GM18868 (cell line): ENCODE measurements at regions not wholly inside any gene's neighbourhood (a gene's known extent, or its start where the extent isn't known, plus 50 kb on each side); places are given as distances from the start of the nearest gene placed in this dataset.
A peak's percentile ranks its signal among the peaks of the same experiment; 100 is the strongest.
"Not testable (repeated sequence)": the region's sequence is repeated elsewhere in the genome, so short reads cannot be mapped to it uniquely, and the experiment has no call there.

Source experiments
- ATAC-seq: cut with Tn5 transposase; IDR thresholded peaks from one replicate; pipeline ENCODE4 v1.9.1; 2021; ENCODE audit warnings: mild to moderate bottlenecking, moderate library complexity; ENCODE audit not compliant: unreplicated experiment

DNA sequence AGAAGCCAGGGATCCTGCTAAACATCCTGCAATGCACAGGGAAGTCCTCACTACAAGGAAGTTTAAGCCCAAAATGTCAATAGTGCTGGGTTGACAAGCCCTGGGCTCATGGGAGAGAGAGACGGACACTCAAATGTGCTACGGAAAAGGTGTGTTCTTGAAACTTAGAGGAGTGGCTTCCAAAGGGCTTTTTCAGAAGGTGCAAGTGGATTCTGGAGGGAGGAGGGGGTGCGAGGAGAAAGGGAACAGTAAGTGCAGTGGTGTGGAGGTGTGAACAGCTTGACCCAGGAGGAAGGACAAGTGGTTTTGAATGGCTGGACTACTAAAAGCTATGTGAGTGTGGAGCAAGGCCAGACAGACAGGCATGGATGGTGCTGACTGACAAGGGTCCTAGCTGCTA, 50.4 kb upstream of the CECR2 start:
- ATAC-seq: no peak

DNA sequence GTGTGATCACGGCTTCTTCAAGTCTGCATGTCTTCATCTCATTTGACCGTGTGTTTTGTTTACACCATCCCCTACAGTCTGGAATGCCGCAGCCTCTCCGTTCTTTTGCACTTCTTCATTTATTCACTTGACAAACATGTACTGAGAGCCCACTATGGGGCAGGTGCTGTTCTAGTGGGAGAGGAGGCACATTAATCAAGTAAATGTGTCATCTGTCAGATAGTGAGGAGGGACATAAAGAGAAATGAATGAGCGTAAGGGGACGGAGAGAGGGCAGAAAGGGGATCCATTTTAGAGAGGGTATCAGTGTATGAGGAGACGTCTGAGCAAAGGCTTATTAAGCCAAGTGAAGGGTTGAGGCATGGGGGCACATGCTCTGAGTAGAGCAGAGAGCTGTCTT, 54.0 kb upstream of the CECR2 start:
- ATAC-seq: no peak

DNA sequence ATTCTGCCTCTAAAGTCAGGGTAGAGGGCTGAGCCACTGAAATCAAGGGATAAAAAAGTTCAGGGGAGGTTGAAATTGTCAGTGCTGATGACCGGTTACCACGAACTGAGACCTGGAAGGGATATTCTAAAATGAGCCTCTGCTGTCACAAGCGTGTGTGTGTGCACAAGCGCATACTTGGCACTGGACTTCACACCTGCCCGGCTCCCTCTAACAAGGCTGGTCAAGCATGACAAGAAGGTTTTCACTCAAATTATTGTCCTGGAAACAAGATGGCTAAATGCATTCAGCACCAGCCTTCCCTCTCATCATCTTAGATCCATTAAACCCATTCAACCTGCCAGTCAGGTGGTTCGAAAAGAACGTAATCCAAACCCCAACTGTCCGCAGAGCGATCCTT, 54.8 kb upstream of the CECR2 start:
- ATAC-seq: no peak

DNA sequence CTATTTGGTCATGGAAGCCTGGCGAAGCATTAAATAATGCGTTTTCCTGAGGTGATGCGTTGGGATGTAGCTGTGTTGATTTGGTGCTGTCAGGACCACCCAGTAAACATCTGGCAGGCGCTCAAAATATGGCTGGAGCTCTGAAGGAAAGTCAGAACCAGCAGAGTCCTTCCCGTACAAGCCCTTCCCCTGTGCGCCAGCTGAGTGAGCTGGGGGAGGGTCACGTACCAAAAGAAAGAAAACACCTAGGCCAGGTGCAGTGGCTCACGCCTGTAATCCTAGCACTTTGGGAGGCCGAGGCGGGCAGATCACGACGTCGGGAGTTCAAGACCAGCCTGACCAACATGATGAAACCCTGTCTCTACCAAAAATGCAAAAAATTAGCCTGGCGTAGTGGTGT, 55.6 kb upstream of the CECR2 start:
- ATAC-seq: no peak

DNA sequence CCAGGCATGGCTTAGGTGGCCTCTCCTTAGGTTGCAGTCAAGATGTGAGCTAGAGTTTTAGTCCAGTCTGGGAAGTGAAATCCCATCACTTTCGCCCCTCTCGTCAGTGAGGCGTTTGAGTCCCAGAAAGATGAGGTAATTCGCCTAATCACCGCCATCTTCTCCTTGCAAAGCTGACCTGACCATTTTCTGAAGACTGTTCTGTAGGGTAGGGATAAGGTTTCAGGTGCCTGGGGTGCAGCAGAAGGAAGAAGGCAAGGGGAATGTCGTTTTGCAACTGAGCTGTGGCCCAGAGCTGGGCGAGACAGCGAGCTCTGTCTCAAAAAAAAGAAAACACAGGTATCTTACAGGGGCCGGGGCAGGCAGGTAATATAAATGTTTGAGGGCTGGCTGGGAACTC, 61.7 kb upstream of the CECR2 start:
- ATAC-seq: no peak

DNA sequence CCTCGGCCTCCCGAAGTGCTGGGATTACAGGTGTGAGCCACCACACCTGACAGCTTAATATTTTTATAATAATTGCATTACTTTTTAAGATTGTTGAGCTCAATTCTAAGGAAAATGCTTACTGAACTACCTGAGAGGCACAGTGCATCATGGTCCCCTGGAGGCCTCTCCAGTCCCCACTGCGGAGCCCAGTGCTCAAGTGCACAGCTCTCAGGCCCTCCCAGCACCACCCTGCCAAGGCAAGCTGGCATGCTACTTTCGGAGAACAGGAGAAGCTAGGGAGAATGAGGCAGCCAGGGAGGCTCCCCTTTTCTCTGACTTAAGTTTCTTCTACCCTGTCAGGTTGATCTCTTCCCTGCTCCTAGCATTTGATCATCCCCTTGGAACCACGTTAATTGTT, 64.2 kb upstream of the CECR2 start:
- no peak for ATAC-seq

DNA sequence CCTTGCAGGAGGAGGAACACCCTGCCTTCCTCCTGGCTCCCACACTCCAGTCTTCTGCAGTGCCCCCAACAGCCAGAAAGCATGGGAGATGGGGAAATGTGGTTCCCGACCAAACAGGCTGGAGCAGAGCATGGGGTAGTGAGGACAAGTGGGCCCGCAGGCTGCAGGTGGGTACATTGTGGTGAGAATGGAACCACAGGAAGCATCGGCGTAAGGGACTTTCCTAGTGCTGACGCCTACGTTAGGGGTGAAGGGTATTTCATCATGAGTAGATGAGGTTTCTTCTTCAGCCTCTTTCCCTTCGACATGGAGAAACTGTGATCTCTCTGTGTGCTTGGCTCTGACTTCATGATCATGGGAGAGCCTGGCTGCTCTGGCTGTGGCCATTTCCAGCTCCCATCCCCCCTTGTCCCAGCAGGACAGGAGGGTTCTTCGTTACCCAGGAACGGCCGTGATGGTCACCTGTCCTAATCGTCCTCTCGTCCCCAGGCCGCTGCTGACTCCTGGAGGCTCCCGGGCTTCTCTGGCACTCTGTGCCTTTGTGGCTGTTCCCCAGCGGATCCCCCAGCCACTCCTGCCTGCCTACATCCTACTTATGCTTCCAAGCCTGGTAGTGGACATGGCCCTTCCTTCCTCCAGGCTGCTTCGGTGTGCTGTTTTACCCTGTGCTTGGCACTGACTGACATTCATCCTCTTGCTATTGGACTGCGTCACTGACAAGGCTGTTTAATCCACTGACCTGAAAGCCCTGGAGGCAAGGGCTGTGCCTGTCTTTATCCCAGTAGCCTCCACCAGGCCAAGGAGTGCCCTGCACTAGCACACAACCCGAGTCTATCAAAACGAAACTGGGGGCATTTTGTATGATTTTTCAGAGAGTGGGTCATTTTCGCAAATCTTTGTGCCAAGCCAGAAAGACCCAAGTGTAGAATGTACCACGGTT, 65.2 kb upstream of the CECR2 start:
- peak; percentile 92 for ATAC-seq

DNA sequence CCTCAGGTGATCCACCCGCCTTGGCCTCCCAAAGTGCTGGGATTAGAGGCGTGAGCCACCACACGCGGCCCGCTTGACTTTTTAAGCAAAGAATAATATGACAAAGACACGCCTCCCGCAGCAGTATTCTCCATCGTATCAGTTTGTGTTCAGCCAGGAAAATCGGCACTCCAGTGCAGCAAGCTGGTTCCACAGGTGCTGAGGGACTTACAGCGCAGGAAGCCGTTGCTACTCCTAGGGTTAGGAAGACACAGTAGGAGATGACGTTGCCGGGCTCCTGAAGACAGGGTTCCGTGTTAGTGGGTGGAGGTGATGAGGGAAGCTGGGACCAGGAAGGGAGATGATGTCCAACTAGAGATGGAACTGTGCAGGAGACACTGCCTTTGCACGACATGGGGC, 65.8 kb upstream of the CECR2 start:
- ATAC-seq: no peak

DNA sequence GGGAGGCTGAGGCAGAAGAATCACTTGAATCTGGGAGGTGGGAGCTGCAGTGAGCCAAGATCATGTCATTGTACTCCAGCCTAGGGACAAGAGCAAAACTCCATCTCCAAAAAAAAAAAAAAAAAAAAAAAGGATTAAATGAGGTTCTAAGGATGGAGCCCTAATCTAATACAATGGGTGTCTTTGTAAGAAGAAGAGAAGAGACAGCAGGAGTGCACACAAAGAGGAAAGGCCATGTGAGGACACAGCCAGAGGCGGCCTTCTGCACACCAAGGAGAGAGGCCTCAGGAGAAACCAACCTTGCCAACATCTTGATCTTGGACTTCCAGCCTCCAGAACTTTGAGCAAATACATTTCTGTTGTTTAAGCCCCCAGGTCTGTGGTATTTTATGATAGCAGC, 66.6 kb upstream of the CECR2 start:
- ATAC-seq: no peak

DNA sequence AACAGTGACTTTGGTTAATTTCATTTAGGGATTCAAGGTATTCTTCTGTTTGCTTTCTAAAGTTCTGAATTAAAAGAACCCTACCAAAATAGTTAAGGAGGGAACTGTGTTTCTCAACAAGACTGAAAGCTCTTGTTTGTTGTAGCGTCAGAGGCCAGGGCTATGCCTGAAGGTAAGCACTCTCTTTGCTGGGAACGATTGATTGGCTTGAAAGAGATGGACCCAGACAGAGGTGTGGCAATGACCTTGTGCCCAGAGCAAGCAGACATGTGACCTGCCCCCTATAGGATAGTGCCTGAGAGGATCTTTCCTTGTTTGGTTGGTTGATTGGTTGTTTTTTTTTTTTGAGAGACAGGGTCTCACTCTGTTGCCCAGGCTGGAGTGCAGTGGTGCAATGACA, 68.3 kb upstream of the CECR2 start:
- ATAC-seq: no peak

DNA sequence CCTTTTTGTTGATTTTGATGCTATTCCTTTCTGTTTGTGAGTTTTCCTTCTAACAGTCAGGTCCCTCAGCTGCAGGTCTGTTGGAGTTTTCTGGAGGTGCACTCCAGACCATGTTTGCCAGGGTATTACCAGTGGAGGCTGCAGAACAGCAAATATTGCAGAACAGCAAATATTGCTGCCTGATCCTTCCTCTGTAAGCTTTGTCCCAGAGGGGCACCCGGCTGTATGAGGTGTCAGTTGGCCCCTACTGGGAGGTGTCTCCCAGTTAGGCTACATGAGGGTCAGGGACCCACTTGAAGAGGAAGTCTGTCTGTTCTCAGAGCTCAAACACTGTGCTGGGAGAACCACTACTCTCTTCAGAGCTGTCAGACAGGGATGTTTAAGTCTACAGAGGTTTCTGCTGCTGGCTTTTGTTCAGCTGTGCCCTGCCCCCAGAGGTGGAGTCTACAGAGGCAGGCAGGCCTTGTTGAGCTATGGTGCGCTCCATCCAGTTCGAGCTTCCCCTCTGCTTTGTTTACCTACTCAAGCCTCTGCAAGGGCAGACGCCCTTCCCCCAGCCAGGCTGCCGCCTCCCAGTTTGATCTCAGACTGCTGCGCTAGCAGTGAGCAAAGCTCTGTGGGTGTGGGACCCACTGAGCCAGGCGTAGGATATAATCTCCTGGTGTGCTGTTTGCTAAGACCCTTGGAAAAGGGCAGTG, 70.3 kb upstream of the CECR2 start:
- not testable (repeated sequence) for ATAC-seq

DNA sequence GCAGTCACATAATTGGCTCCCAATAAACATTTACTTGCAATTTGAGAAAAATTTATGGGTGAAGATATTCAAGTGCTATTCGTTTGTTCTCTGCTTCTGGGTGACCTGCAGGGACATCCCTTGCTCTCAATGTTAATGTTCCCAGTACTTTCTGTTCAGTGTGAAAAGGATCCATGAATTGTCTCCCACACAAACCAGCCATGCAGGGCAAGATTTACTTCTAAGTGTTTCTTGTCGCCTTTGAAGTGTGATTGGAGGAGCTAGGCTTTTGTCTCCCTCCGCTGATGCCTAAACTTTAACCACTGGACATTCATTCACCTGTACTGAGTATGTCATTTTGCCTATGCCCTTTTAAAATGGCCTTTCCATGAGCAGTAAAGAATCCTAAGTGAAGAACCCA, 66.4 kb upstream of the ADA2 start:
- no peak for ATAC-seq

DNA sequence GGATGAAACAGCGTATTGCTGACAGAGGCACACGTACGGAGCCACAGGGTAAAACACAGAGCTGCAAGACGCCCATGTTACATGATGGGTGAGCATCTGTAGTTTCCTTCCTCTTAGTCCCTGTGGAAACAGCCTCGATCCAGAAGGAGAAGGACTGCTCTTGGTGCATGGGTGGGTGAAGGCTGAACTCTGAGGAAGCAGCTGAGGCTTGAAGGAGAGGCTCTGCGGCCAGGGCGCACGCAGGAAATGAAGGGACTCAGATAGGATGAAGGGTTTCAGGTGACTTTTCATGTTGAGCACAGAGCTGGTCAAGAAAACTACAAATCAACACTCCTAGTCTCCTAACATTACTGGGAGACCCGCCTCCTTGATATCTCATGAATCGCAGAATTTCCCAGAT, 65.7 kb upstream of the ADA2 start:
- no peak for ATAC-seq

DNA sequence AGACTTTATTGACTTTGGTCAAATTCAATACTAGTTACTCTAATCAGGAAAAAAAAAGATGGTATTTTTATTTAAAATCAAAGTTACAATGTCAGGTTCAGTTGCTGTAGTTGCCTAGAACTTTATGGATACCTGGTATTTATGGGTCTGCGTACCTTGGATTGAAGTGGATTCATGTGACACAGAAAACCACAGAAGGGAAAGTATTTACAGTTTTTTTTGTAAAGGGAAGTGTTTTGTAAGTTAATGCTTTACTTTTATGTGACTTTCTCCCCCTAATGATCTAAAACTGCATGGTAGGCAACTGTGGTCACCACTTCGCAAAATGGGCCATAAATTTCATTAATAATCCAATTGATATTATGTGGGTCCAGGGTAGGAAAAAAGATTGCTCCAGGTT, 65.2 kb upstream of the ADA2 start:
- ATAC-seq: no peak

DNA sequence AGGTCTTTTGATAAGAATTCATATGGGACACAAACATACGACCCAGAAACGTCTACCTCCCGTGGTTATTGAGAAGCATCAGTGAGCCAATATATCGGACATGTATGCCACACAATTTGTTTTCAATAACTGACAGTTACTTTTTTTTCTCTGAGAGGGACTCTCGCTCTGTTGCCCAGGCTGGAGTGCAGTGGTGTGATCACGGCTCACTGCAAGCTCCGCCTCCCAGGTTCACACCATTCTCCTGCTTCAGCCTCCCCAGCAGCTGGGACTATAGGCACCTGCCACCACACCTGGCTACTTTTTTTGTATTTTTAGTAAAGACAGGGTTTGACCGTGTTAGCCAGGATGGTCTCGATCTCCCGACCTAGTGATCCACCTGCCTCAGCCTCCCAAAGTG, 64.6 kb upstream of the ADA2 start:
- ATAC-seq: not testable (repeated sequence)

DNA sequence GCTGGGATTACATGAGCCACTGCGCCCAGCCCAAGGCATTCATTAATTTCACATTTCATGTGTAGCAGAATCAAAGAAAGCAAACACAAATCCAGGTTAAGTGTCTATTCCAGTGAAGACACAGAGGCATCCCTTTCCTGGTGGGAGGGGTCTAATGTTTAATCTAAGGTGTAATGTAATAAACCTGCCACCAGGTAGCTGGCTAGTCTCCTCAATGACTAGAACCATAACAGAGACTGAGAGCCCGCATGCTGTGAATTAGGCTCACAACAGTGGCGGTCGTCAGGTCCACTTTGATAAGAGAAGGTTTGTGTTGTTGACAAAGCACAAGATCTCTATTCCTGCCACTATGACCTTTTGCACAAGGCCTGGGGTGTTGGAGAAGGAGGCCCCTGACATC, 64.2 kb upstream of the ADA2 start:
- no peak for ATAC-seq

DNA sequence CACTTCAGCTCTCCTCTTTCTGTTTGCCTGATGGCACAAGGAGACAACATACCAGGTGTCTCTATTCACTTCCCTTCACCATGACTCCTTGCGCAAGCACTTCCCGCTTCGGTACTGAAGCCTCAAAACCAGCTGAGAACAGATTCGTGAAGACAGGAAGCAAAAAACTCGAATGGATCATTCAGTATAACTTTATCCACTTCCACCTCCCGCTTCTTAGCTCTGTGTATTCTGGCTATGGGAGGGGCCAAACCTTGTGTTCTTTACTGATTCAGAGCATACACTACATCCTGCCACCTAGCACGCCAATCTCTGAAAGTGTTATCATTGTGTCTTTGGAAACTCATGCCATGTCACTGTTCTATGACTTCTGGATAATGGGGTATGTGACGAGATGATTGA, 62.2 kb upstream of the ADA2 start:
- no peak for ATAC-seq

DNA sequence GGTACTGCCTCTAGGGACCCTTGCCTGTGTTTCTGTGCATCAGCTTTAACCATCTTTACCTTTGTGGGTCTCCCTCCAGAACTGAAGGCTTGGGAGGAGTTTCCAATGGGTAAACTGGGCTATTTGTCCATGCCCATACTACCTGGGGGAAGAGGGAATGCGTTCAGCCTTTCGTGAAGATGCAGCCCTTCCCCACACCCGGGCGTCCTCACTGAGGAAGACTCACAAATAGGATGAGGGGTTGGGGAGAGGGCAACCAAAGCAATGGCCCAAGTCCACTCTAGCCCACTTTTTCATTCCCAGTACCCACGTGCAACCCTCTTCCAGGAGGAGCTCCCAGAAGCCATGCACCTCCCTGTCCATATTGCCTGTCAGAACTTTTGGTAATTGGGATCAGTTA, 61.8 kb upstream of the ADA2 start:
- ATAC-seq: no peak

DNA sequence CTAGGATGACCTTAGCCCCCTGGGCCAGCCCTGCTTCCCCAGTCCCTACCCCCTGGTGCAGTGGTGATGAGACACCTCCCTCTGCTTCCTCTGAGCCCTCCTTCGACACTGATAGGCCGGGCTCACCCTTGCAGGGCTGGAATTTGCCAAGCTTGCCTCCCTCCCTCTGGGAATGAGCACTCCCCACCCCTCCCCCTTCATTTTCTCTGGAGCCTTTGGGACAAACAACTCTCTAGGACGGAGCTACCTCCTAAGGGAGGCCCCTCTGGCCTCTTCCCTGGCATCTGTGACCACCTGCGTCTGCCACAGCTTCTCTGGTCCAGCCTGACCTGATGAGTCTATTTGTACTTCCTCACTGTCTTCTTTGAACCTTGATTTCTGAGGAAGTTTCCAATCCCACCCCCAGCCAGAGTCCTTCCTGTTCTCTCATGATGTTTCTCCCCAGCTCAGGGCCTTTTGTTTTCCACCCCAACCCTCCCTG, 53.3 kb upstream of the ADA2 start:
- no peak for ATAC-seq

DNA sequence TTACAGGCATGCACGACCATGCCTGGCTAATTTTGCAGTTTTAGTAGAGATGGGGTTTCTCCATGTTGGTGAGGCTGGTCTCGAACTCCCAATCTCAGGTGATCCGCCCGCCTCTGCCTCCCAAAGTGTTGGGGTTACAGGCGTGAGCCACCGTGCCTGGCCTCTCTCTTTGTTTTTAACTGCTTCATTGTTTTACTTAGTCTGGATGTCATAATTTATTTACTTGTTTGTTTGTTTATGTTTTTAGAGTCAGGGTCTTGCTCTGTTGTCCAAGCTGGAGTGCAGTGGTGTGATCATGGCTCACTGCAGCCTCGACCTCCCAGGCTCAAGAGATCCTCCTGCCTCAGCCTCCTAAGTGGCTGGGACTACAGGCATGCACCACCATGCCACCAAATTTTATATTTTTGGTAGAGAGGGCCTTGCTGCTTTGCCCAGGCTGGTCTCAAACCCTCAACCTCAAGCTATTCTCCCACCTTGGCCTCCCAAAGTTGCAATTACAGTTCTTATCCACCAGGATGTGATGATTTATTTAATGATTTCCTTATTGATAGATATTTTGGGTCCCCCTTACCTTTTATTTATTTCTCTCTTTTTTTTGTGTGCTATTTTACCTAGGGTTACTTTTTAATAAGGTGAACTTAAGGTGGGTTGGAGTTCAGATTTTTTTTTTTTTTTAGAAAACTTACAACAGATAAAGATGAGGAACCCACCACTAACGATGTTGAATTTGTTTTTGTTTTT, 52.6 kb upstream of the ADA2 start:
- ATAC-seq: no peak

DNA sequence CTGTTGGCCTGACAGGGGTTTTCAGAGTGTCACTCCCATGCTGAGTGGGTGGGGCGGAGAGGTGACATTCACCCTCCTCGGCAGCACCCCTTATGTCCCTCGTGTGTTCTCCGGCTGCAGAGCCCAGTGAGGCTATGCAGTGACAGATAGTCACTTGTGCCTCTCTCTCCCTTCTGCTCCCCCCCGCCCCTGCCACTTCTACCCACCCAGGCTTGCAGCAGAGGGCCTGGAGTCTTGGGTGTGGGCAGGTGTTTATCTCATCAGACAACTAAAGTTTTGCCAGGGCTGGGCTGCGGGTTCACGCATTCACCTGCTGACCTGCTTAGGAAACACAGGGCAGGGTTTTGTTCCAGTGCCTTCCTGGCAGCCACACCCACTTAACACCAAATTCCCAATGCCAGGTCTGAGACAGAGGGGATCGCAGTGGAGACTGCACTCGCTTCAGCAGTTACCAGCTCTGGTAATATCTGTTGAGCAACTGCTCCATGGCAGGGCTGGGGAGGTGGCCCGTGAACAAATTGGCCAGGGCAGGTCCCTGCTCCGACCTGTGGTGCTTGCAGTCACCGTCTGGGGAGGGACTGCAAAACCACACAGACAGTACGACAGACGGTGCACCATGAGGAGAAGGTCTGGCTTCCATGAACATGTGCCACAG, 50.5 kb upstream of the ADA2 start:
- no peak for ATAC-seq
